ENCODE measurements at regions not wholly inside any gene's neighbourhood (a gene's known extent, or its start where the extent isn't known, plus 50 kb on each side); places are given as distances from the start of the nearest gene placed in this dataset.

GRCh38 chr3:187843654-187844053 lies 98.4 kb upstream of the BCL6 start:
- TF ChIP-seq CTCF (IDR thresholded peaks at IDR 0.05), result no peak
- no peak for TF ChIP-seq POLR2A (IDR thresholded peaks at IDR 0.05)
